K562 (cell line): ENCODE measurements at regions not wholly inside any gene's neighbourhood (a gene's known extent, or its start where the extent isn't known, plus 50 kb on each side); places are given as distances from the start of the nearest gene placed in this dataset.

Source experiments
- BRD9 ChIP-seq: fragments of 450-650 bp; IDR thresholded peaks from 2 replicates; pipeline ENCODE4 v1.6.1; 2018; ENCODE audit warnings: low read depth; ENCODE audit not compliant: partially characterized antibody
- CAMTA2 ChIP-seq: fragments of 250-450 bp; sonication (Bioruptor Pico); conservative IDR thresholded peaks from 2 replicates; pipeline ENCODE4 v1.5.1; 2022
- FOXP4 ChIP-seq: sonication (generic); formaldehyde crosslinking; IDR thresholded peaks from 2 replicates; pipeline ENCODE4 v1.8.0; 2022; ENCODE audit warnings: mild to moderate bottlenecking, missing genetic modification reagents, borderline replicate concordance
- HLTF ChIP-seq: fragments of 450-650 bp; IDR thresholded peaks from 2 replicates; pipeline ENCODE4 v1.6.1; 2016
- IFI16 ChIP-seq: fragments of 250-450 bp; sonication (Bioruptor Pico); IDR thresholded peaks from 2 replicates; pipeline ENCODE4 v2.1.2; 2022; ENCODE audit warnings: mild to moderate bottlenecking, inconsistent platforms
- LEF1 ChIP-seq: fragments of 450-650 bp; IDR thresholded peaks from 2 replicates; pipeline ENCODE4 v1.6.1; 2016; ENCODE audit warnings: mild to moderate bottlenecking
- NEUROD1 ChIP-seq: fragments of 150-350 bp; IDR thresholded peaks from 2 replicates; pipeline ENCODE4 v1.6.1; 2014; ENCODE audit warnings: borderline replicate concordance, low read length, low read depth; ENCODE audit not compliant: partially characterized antibody
- NFE2L1 ChIP-seq: fragments of 450-650 bp; IDR thresholded peaks from 2 replicates; pipeline ENCODE4 v1.6.1; 2016; ENCODE audit warnings: missing genetic modification characterization, low read depth, mild to moderate bottlenecking, missing compliant biosample characterization, moderate library complexity, borderline replicate concordance
- SMARCC2 ChIP-seq: fragments of 450-650 bp; IDR thresholded peaks from 2 replicates; pipeline ENCODE4 v1.6.1; 2017; ENCODE audit warnings: antibody characterized with exemption, moderate library complexity, mild to moderate bottlenecking, low read depth
- SMC3 ChIP-seq: conservative IDR thresholded peaks from 2 replicates; pipeline ENCODE4 v1.6.1; 2011; ENCODE audit warnings: low read depth, low read length, improper control_type of control experiment; ENCODE audit not compliant: insufficient read depth
- SRSF7 ChIP-seq: fragments of 200-400 bp; formaldehyde crosslinking; optimal IDR thresholded peaks from 2 replicates; pipeline ENCODE3; 2017; ENCODE audit warnings: mild to moderate bottlenecking, low read depth, low read length
- TEAD4 ChIP-seq, 2 experiments: sonication (generic) in 1 of 2; formaldehyde crosslinking in 1 of 2; IDR thresholded peaks; 2 replicates each; pipeline versions ENCODE4 v1.6.1 to v1.8.0; 2012 to 2022; ENCODE audit warnings: borderline replicate concordance in 1 of 2, inconsistent platforms in 1 of 2, low read length in 1 of 2, mild to moderate bottlenecking in 1 of 2, missing genetic modification reagents in 1 of 2
- YBX1 ChIP-seq: fragments of 450-650 bp; IDR thresholded peaks from 2 replicates; pipeline ENCODE4 v1.7.1; 2016; ENCODE audit warnings: mild to moderate bottlenecking
- ZBTB1 ChIP-seq: sonication (generic); formaldehyde crosslinking; IDR thresholded peaks from 2 replicates; pipeline ENCODE4 v1.8.1; 2023; ENCODE audit warnings: missing genetic modification reagents, low read depth, mild to moderate bottlenecking, borderline replicate concordance
- ZKSCAN8 ChIP-seq: fragments of 200-800 bp; sonication (Bioruptor generic); IDR thresholded peaks from 2 replicates; pipeline ENCODE4 v1.6.1; 2016; ENCODE audit warnings: missing genetic modification characterization, missing compliant biosample characterization
- ZNF407 ChIP-seq: fragments of 450-650 bp; IDR thresholded peaks from 2 replicates; pipeline ENCODE4 v1.6.1; 2016; ENCODE audit warnings: low read depth
- ZNF449 ChIP-seq: fragments of 250-450 bp; sonication (Bioruptor Pico); IDR thresholded peaks from 2 replicates; pipeline ENCODE4 v1.8.0; 2022; ENCODE audit warnings: moderate library complexity, mild to moderate bottlenecking, inconsistent platforms

- TF ChIP-seq ZNF449 (CRISPR knock-in tag), result no peak
- TF ChIP-seq ZBTB1 (CRISPR knock-in tag), result no peak
- no peak for TF ChIP-seq SRSF7
- TF ChIP-seq NEUROD1, result no peak
- TF ChIP-seq TEAD4 (IDR thresholded peaks at IDR 0.05; ENCODE audit: low read length), result no peak
- TF ChIP-seq TEAD4 (CRISPR knock-in tag; IDR thresholded peaks at IDR 0.05; ENCODE audit: borderline replicate concordance), result no peak
- peak; percentile 65 for TF ChIP-seq SMC3
- TF ChIP-seq ZKSCAN8 (CRISPR knock-in tag), result no peak
- TF ChIP-seq FOXP4 (CRISPR knock-in tag), result no peak
- TF ChIP-seq HLTF, result no peak
- TF ChIP-seq YBX1, result no peak
- no peak for TF ChIP-seq CAMTA2 (CRISPR knock-in tag)
- TF ChIP-seq NFE2L1, result no peak
- TF ChIP-seq SMARCC2, result no peak
- no peak; the same call in 1 of the 2 replicates for TF ChIP-seq LEF1
- TF ChIP-seq BRD9, result peak; percentile 32
- TF ChIP-seq IFI16 (CRISPR knock-in tag), result no peak
- no peak for TF ChIP-seq ZNF407
Observed at GRCh38 chr2:105454801-105455485, 56.1 kb upstream of the FHL2 start (continued).
